Prostate gland (tissue), 2 donors: ENCODE measurements at regions not wholly inside any gene's neighbourhood (a gene's known extent, or its start where the extent isn't known, plus 50 kb on each side); places are given as distances from the start of the nearest gene placed in this dataset.

Experiments used
- POLR2A ChIP-seq: fragments of 450-650 bp; IDR thresholded peaks from one replicate; pipeline ENCODE4 v1.6.1; 2016; ENCODE audit warnings: antibody characterized with exemption, mild to moderate bottlenecking
- POLR2AphosphoS5 ChIP-seq: sonication (generic); formaldehyde crosslinking; IDR thresholded peaks from one replicate; pipeline ENCODE4 v1.6.1; 2017; ENCODE audit warnings: antibody characterized with exemption
- TF ChIP-seq, protein P1 (sequence below), 4 experiments: fragments of 200-600 bp in 2 of 4; fragments of 450-650 bp in 2 of 4; sonication (generic) in 2 of 4; IDR thresholded peaks; 1 replicate in 3 of 4; 2 replicates in 1 of 4; pipeline ENCODE4 v1.5.1; 2016 to 2019; ENCODE audit warnings: antibody characterized with exemption in 4 of 4, mild to moderate bottlenecking in 2 of 4, moderate library complexity in 2 of 4

DNA sequence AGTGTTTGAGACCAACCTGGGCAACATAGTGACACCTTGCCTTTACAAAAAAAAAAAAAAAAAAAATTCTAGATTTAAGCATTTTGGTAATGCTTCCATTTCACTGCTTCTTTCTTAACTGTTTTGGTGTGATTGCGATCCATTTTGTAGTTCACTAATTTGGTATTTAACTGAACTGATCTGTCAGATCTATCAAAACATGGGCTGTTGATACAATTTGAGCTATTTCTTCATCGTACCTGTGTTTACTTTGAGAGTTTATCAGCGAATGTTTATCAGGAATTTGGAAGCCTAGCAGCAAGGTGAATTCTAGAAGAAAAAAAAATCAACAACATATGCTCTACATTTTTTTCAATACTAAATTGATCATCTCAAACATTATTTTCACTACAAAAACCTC is 864.9 kb upstream of the WWC1 start:
- TF ChIP-seq, protein P1, sequence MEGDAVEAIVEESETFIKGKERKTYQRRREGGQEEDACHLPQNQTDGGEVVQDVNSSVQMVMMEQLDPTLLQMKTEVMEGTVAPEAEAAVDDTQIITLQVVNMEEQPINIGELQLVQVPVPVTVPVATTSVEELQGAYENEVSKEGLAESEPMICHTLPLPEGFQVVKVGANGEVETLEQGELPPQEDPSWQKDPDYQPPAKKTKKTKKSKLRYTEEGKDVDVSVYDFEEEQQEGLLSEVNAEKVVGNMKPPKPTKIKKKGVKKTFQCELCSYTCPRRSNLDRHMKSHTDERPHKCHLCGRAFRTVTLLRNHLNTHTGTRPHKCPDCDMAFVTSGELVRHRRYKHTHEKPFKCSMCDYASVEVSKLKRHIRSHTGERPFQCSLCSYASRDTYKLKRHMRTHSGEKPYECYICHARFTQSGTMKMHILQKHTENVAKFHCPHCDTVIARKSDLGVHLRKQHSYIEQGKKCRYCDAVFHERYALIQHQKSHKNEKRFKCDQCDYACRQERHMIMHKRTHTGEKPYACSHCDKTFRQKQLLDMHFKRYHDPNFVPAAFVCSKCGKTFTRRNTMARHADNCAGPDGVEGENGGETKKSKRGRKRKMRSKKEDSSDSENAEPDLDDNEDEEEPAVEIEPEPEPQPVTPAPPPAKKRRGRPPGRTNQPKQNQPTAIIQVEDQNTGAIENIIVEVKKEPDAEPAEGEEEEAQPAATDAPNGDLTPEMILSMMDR (IDR thresholded peaks at IDR 0.05): no peak
- TF ChIP-seq POLR2A: no peak
- TF ChIP-seq POLR2AphosphoS5: no peak
